Chondrocyte (in vitro differentiated cells): ENCODE measurements at regions not wholly inside any gene's neighbourhood (a gene's known extent, or its start where the extent isn't known, plus 50 kb on each side); places are given as distances from the start of the nearest gene placed in this dataset.
A peak's percentile ranks its signal among the peaks of the same experiment; 100 is the strongest.
"Not testable (repeated sequence)": the region's sequence is repeated elsewhere in the genome, so short reads cannot be mapped to it uniquely, and the experiment has no call there.

ENCODE experiments used
- DNase-seq: peaks from one replicate; pipeline ENCODE4 v3.0.0; 2021; ENCODE audit warnings: mixed read lengths, low spot score
- H3K27ac Mint-ChIP-seq: one replicate; pipeline ENCODE4 v1.8.0; 2021; ENCODE audit warnings: mild to moderate bottlenecking, moderate library complexity, mixed read lengths; ENCODE audit not compliant: unreplicated experiment
- H3K27me3 Mint-ChIP-seq: 2 replicates; pipeline ENCODE4 v1.8.0; 2021; ENCODE audit warnings: low read depth, mixed read lengths
- H3K36me3 Mint-ChIP-seq: 2 replicates; pipeline ENCODE4 v1.8.0; 2021; ENCODE audit warnings: low read depth, mixed read lengths
- H3K4me1 Mint-ChIP-seq: 2 replicates; pipeline ENCODE4 v1.8.0; 2021; ENCODE audit warnings: low read depth, mild to moderate bottlenecking, mixed read lengths
- H3K4me3 Mint-ChIP-seq: one replicate; pipeline ENCODE4 v1.8.0; 2021; ENCODE audit warnings: mild to moderate bottlenecking, moderate library complexity, mixed read lengths; ENCODE audit not compliant: unreplicated experiment
- H3K9me3 Mint-ChIP-seq: 2 replicates; pipeline ENCODE4 v1.8.0; 2021; ENCODE audit warnings: low read depth, mixed read lengths
- TF ChIP-seq, protein P1 (sequence below): fragments of 200-600 bp; sonication (generic); IDR thresholded peaks from 2 replicates; pipeline ENCODE4 v1.5.0; 2021; ENCODE audit warnings: antibody characterized with exemption, mild to moderate bottlenecking, moderate library complexity

DNA sequence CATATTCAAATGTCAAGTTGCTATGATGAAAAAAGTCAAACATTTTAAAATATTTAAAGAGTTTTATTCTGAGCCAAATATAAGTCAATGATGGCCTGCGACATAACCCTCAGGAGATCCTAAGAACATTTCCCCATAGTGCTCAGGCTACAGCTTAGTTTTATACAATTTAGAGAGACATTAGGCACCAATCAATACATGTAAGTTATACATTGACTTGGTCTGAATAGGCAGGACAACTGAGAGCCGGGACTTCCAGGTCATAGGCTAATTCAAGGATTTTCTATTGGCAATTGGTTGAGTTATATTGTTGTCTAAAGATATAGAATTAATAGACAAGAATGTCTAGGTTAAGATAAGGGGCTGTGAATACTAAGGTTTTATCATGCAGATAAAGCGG is 64.5 kb downstream of the UGT2B28 start:
- H3K4me3 Mint-ChIP-seq, H3K9me3 Mint-ChIP-seq, H3K27ac Mint-ChIP-seq, H3K4me1 Mint-ChIP-seq, DNase-seq, H3K27me3 Mint-ChIP-seq, H3K36me3 Mint-ChIP-seq: not testable (repeated sequence)

DNA sequence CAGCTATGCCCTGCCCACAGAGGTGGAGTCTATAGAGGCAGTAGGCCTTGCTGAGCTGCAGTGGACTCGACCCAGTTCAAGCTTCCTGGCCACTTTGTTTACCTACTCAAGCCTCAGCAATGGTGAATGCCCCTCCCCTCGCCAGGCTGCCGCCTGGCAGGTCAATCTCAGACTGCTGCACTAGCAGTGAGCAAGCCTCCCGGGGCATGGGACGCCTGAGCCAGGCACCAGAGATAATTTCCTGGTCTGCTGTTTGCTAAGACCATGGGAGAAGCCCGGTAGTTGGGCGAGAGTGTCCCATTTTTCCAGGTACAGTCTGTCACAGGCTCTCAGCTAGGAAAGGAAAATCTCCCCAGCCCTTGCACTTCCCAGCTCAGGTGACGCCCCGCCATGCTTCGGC is 68.5 kb downstream of the UGT2B28 start:
- not testable (repeated sequence) for H3K9me3 Mint-ChIP-seq, H3K27me3 Mint-ChIP-seq, H3K36me3 Mint-ChIP-seq, H3K27ac Mint-ChIP-seq, H3K4me3 Mint-ChIP-seq, H3K4me1 Mint-ChIP-seq
- peak; percentile 34 for DNase-seq

DNA sequence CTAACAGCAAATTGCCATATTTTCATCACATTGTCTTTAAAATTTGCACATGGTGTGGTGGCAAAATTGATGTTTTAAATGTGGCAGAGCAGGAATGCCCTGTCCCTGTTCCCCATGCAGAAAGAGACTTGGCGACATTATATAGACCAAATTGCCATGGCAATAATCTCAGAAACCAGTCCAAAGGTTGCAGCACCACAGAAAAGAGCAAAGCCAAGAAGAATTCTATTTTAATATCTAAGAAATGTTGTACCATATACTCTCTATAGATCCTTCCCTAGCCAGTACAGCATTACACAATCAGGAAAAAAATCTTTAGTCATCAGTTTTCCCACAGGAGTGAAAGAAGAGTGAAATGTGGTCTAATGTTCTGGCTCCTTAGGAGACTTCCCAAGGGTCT is 80.0 kb downstream of the UGT2B28 start:
- H3K27me3 Mint-ChIP-seq, result peaks cover 12% of the 10 kb centered on the region
- H3K9me3 Mint-ChIP-seq, result peaks cover 5% of the 10 kb centered on the region
- H3K4me3 Mint-ChIP-seq, result no peak overlapping the region

DNA sequence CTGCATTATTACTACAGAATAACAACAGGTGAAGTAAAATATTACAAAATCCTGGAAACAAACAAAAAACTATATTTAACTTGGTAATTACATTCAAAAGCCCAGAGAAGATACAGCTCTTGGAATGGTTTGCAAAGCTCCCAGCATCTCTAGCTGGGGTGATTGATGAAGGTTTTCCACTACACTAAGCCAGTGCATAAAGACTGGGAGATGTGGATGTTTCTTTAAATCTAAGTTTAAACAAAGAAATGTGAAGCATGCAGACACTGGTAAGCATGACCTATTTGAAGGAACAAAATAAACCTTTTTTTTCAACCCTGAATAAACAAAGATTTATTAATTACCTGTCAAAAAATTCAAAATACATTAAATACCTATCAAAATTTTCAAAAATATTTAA is 80.5 kb downstream of the UGT2B28 start:
- not testable (repeated sequence) for H3K9me3 Mint-ChIP-seq, H3K4me3 Mint-ChIP-seq, DNase-seq

More for the DNA sequence above, 80.0 kb downstream of the UGT2B28 start:
- Mint-ChIP-seq H3K27ac (no peak overlapping the region), H3K36me3 (no peaks in the 10 kb centered on the region), H3K4me1 (no peaks in the 10 kb centered on the region)
- TF ChIP-seq, protein P1, sequence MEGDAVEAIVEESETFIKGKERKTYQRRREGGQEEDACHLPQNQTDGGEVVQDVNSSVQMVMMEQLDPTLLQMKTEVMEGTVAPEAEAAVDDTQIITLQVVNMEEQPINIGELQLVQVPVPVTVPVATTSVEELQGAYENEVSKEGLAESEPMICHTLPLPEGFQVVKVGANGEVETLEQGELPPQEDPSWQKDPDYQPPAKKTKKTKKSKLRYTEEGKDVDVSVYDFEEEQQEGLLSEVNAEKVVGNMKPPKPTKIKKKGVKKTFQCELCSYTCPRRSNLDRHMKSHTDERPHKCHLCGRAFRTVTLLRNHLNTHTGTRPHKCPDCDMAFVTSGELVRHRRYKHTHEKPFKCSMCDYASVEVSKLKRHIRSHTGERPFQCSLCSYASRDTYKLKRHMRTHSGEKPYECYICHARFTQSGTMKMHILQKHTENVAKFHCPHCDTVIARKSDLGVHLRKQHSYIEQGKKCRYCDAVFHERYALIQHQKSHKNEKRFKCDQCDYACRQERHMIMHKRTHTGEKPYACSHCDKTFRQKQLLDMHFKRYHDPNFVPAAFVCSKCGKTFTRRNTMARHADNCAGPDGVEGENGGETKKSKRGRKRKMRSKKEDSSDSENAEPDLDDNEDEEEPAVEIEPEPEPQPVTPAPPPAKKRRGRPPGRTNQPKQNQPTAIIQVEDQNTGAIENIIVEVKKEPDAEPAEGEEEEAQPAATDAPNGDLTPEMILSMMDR, result no peak
- no peak for DNase-seq

DNA sequence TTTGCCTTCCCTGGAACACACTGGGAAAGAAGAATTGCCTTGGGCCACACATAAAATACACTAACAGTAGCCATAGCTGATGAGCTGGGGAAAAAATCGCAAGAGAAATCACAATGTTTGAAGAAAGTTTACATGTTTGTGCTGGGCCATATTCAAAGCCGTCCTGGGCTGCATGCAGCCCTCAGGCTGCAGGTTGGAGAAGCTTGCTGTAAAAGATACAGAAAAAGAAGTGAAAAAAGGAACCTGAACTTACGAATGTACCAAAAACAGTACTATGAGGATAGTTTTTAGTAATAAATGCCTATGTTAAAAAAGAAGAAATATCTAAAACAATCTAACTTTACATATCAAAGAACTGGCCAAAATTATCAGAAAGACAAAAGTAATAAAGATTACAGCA is 82.1 kb downstream of the UGT2B28 start:
- H3K36me3 Mint-ChIP-seq, result no peaks in the 10 kb centered on the region
- TF ChIP-seq, protein P1, result no peak

More for the DNA sequence above, 80.5 kb downstream of the UGT2B28 start:
- H3K27ac Mint-ChIP-seq, H3K36me3 Mint-ChIP-seq, H3K4me1 Mint-ChIP-seq: not testable (repeated sequence)
- peaks cover 12% of the 10 kb centered on the region for H3K27me3 Mint-ChIP-seq

DNA sequence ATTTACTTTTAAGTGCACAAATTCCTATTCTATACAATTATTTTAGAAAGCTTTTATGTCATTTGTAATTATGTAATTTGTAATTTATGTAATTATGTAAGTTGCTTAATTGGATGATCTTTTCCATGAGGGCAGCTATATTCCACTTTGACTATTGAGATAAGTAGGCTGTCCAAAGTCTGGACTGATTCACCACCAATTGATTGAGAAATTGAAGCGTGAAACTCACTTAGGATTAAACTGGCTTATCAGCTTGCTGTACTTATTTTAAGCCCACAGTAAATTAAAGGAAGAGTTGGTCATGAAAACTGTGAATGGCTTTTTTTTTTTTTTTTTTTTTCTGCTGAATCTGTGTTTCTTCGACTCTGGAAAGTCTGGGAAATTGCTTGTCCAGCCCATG is 87.4 kb downstream of the UGT2B28 start:
- not testable (repeated sequence) for H3K4me3 Mint-ChIP-seq

More for the DNA sequence above, 82.1 kb downstream of the UGT2B28 start:
- no peak for DNase-seq
- Mint-ChIP-seq H3K4me1 (no peaks in the 10 kb centered on the region), H3K27me3 (peaks cover 15% of the 10 kb centered on the region), H3K27ac (no peak overlapping the region), H3K9me3 (peaks cover 5% of the 10 kb centered on the region), H3K4me3 (no peak overlapping the region)

DNA sequence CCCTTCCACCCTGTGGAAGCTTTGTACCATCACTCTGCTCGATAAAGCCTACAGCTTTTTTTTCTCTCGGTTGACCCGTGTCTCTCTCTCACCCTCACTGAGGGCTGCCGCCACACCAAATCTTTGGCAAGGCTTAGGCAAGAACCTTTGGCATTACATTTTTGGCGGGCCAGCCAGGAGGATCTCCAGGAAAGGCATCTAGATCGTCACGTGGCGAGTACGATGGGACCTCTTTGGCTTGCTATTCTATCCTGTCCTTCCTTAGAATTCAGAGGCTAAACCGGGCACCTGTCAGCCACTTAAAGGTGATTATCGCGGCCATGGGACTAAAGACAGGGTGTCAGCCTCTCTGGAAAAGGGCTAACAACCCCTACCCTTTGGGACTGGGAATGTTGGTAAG is 96.2 kb downstream of the UGT2B28 start:
- TF ChIP-seq, protein P1, result no peak
- no peaks in the 10 kb centered on the region for H3K27me3 Mint-ChIP-seq
- no peak overlapping the region for H3K27ac Mint-ChIP-seq
- H3K36me3 Mint-ChIP-seq, result no peaks in the 10 kb centered on the region
- H3K9me3 Mint-ChIP-seq, result no peaks in the 10 kb centered on the region
- no peak for DNase-seq
- H3K4me3 Mint-ChIP-seq, result no peak overlapping the region
- no peaks in the 10 kb centered on the region for H3K4me1 Mint-ChIP-seq

More for the DNA sequence above, 87.4 kb downstream of the UGT2B28 start:
- not testable (repeated sequence) for DNase-seq, H3K4me1 Mint-ChIP-seq, H3K36me3 Mint-ChIP-seq, H3K9me3 Mint-ChIP-seq, H3K27me3 Mint-ChIP-seq, H3K27ac Mint-ChIP-seq
